ENCODE measurements at regions not wholly inside any gene's neighbourhood (a gene's known extent, or its start where the extent isn't known, plus 50 kb on each side); places are given as distances from the start of the nearest gene placed in this dataset.

GRCh38 chr10:61169294-61169693 lies 225.3 kb upstream of the RHOBTB1 start:
- DNase-seq: no peak
- in situ Hi-C loops (cut with MboI; ENCODE audit: low pct_unique_long_range_greater_than_20kb, low sequenced_read_pairs): no loop called here

DNA sequence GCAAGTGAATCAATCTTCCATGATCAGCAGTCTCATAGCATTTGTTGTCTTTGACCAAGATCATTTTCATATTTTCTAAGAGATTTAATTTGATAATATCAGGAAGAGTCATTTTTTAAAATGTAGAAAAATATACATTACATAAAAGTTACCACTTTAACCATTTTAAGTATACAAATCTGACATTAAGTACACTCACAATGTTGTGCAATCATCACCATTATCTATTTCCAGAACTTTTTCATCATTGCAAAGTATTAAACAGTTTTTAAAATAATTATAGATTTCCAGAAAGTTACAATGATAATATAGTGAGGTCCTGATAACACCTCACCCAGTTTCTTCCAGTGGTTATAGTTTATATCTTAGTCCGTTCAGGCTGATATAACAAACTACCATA lies 222.5 kb upstream of the RHOBTB1 start:
- in situ Hi-C loops (cut with MboI; ENCODE audit: low pct_unique_long_range_greater_than_20kb, low sequenced_read_pairs): no loop called here
- no peak for DNase-seq

DNA sequence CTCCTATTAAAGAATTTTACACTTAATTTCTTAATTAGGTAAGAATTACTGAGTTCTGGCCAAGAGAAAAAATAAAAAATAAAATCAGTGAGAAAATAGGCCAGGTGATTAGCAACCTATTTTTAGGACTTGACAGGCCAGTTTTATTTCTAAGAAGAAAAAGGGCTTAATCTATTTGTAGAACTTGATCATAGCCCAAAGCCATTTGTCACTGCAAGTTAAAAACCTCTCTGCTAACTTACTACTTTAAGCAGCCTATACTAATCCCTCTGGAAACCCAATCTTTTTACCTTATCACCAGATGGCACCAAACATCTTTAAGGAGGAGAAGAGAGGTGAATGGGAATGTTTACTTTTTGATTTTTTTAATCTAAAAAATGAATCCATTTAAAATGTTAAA lies 222.1 kb upstream of the RHOBTB1 start:
- in situ Hi-C loops (cut with MboI; ENCODE audit: low pct_unique_long_range_greater_than_20kb, low sequenced_read_pairs): no loop called here
- no peak for DNase-seq

DNA sequence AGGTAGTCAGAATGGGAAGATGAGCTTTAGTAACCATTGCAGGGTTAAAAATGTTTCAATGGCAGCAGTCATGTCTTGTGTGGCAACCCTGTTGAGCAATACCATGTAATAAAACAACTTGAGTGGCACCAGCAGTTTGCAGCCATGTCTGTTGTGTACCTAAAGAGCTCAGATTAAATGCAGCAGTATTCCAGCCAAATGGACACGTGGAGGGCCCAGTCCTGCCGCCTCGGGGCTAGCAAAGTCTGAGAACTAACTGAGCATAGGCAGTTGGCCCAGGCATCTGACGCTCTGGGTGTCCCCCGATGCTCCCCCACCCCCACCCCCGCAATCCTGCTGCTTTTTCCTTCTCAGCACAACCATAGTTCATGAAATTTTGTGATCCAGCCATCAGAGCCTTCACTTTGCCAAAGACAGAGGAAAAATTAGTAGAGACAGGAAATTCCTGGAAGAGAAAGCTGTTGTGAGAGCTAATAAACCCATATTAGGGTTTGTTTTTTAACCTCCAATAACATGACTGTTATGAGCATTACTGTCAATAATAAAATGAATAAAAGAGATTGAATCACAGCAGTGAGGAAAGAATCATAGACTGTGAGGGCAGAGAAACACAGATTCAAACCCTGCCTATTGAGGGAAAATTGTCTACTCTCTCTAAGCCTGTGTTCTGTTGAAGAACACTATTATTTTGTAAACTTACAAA lies 220.6 kb upstream of the RHOBTB1 start:
- no peak for DNase-seq
- in situ Hi-C loops (cut with MboI; ENCODE audit: low pct_unique_long_range_greater_than_20kb, low sequenced_read_pairs): no loop called here

DNA sequence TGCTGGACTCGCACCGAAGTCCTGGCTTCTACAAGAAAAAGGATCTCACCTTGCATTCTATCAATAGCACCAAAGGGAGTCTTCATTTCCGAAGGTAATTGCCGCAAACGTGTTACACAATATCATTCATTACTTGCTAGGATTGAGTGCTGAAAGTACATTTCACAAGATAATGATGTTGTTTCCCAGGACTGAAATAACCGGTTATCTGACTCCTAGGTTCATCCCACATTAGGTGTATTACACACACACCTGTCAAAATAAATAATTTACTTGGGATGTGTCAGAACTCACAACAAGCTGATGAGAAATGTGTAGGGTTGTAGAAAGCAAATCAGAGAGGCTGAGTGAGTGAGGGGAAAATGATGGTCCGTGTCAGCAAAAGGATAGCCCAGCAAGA lies 219.4 kb upstream of the RHOBTB1 start:
- DNase-seq: no peak
- in situ Hi-C loops (cut with MboI; ENCODE audit: low pct_unique_long_range_greater_than_20kb, low sequenced_read_pairs): no loop called here

DNA sequence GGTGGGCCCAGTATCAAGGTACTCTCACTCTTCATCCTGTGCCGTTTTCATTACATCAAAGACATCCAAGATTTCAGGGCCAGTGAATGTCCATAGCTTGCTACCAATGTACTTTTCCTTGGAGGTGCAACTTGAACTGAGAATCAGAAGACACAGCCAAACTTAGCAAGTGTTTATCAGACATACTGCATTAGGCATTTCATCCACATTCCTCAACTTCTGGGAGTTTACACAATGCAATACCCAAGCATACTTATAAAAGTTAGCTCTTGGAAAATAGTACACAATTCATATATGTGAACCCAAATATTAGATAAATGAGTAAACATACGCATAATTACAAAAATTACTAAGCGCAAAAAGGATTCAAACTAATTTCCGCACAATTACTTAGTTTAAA lies 216.3 kb upstream of the RHOBTB1 start:
- DNase-seq: no peak
- in situ Hi-C loops (cut with MboI; ENCODE audit: low pct_unique_long_range_greater_than_20kb, low sequenced_read_pairs): no loop called here

GRCh38 chr10:61159253-61159652 lies 215.3 kb upstream of the RHOBTB1 start:
- DNase-seq: no peak
- in situ Hi-C loops (cut with MboI; ENCODE audit: low pct_unique_long_range_greater_than_20kb, low sequenced_read_pairs): no loop called here

DNA sequence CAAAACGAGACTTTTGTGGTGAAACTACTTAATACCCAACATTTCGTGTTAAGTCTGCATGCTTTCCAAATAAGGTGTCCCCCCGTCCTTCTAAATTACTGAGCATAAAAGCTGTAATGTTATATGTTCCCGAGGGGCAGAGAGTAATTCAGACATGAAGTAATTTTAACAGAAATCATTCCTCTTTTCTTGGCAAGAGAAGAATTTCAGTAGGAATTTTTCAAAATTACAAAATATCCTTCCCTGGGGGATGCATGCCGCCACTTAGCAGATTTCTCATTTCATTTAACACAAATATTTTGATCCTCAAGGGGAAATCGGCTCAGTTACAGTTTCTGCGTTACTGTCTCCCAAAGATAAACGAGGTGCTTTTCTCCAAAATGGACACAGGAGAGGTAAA lies 213.2 kb upstream of the RHOBTB1 start:
- in situ Hi-C loops (cut with MboI; ENCODE audit: low pct_unique_long_range_greater_than_20kb, low sequenced_read_pairs): no loop called here

DNA sequence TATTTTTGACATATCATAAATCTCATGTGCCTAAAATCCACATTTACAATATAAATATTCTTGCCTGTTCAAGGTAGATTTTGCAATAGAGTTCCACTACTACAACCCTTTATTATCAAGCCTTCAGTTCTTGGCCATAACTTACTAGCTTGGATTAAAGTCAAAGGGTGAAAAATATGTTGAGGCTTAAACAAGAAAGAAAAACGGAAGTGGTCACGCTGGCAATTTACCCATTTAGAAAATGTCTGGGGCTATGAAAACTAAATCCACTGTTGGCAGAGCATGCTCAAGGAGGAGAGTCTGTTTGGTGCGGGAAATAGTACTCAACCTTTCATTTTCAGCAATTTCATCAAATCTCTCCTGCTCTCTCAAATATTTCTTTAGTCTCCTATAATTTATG lies 209.8 kb upstream of the RHOBTB1 start:
- DNase-seq: peak; percentile 53
- in situ Hi-C loops (cut with MboI; ENCODE audit: low pct_unique_long_range_greater_than_20kb, low sequenced_read_pairs): no loop called here

More for the DNA sequence above, 213.2 kb upstream of the RHOBTB1 start:
- DNase-seq: no peak

DNA sequence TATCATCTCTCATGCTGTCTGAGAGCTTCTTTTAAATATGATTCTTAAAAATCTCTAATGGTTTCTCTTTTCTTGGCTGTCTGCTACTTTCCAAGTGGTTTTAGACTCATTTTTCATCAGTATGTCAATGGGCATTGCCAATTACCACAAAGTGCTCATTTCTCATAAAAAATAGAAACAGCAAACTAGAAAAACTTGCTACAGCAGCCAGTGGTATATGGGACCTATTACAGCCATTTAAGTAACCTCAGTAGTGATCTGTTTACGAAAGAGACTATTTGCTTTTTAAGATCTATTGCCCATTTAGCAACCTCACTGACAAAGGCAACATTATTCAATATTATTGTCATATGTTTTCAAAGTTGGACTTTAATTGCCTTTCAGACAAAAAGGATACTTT lies 207.1 kb upstream of the RHOBTB1 start:
- in situ Hi-C loops (cut with MboI; ENCODE audit: low pct_unique_long_range_greater_than_20kb, low sequenced_read_pairs): no loop called here
- DNase-seq: no peak

DNA sequence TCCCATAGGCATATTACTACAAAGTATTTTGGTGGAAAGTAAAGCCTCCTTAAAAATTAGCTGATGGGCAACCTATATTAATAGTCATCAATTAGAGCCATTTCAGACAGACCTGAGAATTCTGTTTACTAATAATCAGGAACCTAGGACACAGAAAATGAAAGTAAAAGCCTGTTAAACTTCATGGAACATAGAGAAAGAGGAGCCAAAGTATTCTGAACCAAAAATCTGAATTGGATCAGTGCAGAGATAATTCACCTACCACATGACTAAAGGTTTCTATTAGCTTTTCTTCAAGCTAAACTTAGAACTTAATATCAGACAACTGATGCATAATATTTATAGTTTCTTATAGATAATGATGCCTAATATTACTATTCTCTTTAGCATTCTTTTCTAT lies 204.5 kb upstream of the RHOBTB1 start:
- in situ Hi-C loops (cut with MboI; ENCODE audit: low pct_unique_long_range_greater_than_20kb, low sequenced_read_pairs): no loop called here
- no peak for DNase-seq

GRCh38 chr10:61142987-61143386 lies 199.0 kb upstream of the RHOBTB1 start:
- no peak for DNase-seq
- in situ Hi-C loops (cut with MboI; ENCODE audit: low pct_unique_long_range_greater_than_20kb, low sequenced_read_pairs): no loop called here

DNA sequence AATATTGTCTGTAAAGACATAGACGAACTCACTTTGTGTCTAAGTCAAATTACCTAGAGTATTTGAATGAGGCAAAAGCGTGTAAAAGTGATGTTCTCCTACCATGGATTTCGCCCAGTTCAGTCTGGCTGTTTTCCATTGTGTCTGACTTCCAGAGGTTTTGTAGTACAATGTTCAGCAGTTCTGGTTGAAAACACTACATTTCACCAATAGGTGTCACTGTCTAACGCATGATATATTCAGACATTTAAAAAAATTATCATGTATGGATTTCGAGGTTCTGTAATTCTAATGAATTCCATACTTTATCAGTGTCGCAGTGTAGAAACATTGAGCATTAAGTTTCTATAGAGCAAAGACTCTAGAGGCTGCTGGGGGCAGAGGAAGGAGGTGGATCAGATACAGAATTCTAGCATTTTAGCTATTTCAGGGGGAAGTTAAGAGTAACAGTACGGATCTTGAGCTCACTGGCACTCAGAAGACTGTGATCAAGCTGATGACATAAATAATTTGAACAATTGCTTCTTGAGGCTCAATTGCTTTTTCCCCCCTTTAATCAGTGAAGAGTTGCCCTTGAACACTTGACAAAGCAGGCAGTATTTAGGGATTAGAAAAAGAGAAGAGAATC lies 196.9 kb upstream of the RHOBTB1 start:
- DNase-seq: peak; percentile 72
- in situ Hi-C loops (cut with MboI; ENCODE audit: low pct_unique_long_range_greater_than_20kb, low sequenced_read_pairs): no loop called here

- in situ Hi-C loops (cut with MboI; ENCODE audit: low pct_unique_long_range_greater_than_20kb, low sequenced_read_pairs): no loop called here
- DNase-seq: no peak
Observed at GRCh38 chr10:61139592-61139953, 195.6 kb upstream of the RHOBTB1 start.

- no peak for DNase-seq
- in situ Hi-C loops (cut with MboI; ENCODE audit: low pct_unique_long_range_greater_than_20kb, low sequenced_read_pairs): no loop called here
Observed at GRCh38 chr10:61138708-61139591, 195.0 kb upstream of the RHOBTB1 start.

- in situ Hi-C loops (cut with MboI; ENCODE audit: low pct_unique_long_range_greater_than_20kb, low sequenced_read_pairs): no loop called here
Observed at GRCh38 chr10:61136139-61136538, 192.2 kb upstream of the RHOBTB1 start.

DNA sequence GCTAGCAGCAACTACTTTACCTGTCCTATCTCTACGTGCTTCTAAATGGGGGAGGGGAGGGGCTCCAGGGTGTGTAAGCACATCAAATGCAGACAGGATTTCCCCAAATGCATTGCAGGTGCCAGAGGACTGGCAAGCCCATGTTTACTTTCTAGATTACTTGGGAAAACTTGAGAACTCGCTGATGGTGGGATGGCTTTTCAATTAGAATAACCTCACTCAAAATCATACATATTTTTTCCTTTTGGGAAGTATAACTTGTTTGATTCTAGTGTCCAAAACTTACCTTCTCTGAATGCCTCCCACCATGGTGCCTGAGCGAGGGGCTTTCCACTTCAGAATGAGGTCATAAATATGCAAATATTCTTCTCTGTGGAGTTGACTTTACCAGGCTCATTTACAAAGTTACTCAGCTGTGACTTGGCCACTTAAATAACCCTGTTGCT lies 191.3 kb upstream of the RHOBTB1 start:
- in situ Hi-C loops (cut with MboI; ENCODE audit: low pct_unique_long_range_greater_than_20kb, low sequenced_read_pairs): no loop called here
- DNase-seq: no peak

More at GRCh38 chr10:61136139-61136538, 192.2 kb upstream of the RHOBTB1 start:
- DNase-seq: no peak

DNA sequence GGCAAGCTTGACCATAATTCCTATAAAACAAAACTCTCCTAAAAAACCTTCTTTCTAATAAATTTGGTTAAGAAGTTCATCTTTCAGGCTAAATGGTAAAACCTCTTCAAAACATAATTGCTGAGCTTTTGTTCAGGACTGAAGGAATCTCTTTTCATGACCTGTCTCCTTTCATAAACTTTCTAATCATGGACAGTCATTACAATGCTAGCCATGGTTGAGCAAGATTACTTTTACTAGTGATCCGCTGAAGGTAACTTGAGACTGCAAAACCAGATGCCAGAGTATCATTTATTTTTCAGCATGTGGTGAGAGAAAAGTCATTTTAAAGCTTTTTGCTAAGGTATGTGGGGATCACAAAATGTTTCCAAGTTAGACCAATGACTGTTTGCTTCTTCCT lies 186.4 kb upstream of the RHOBTB1 start:
- no peak for DNase-seq
- in situ Hi-C loops (cut with MboI; ENCODE audit: low pct_unique_long_range_greater_than_20kb, low sequenced_read_pairs): no loop called here

GRCh38 chr10:61128196-61128595 lies 184.2 kb upstream of the RHOBTB1 start:
- in situ Hi-C loops (cut with MboI; ENCODE audit: low pct_unique_long_range_greater_than_20kb, low sequenced_read_pairs): no loop called here
- DNase-seq: no peak

GRCh38 chr10:61125560-61126170 lies 181.7 kb upstream of the RHOBTB1 start:
- no peak for DNase-seq
- in situ Hi-C loops (cut with MboI; ENCODE audit: low pct_unique_long_range_greater_than_20kb, low sequenced_read_pairs): no loop called here

Measured in KBM-7 (cell line).